Activated CD4-positive, alpha-beta T cell treated with anti-CD3 and anti-CD28 coated beads, Interleukin-2, amount 10 ng/mL, durations not matched to agents 7 days and 5 days (primary cell): ENCODE measurements at regions not wholly inside any gene's neighbourhood (a gene's known extent, or its start where the extent isn't known, plus 50 kb on each side); places are given as distances from the start of the nearest gene placed in this dataset.

Experiments used
- CTCF ChIA-PET: fragments of 350-600 bp; sonication (Branson Sonifier 250); formaldehyde crosslinking; loops from one replicate; lab custom pipeline; 2021; ENCODE audit warnings: antibody characterized with exemption; lab: Charles Lee
- POLR2A ChIA-PET: fragments of 350-600 bp; sonication (Branson Sonifier 250); formaldehyde crosslinking; loops from one replicate; lab custom pipeline; 2021; ENCODE audit warnings: antibody characterized with exemption; lab: Charles Lee
- DNase-seq: peaks from one replicate; pipeline ENCODE4 v3.0.0-alpha.2; 2020
- H3K27ac Mint-ChIP-seq: one replicate; pipeline ENCODE4 v1.8.0; 2021; ENCODE audit warnings: mild to moderate bottlenecking, moderate library complexity, mixed read lengths
- H3K27me3 Mint-ChIP-seq: one replicate; pipeline ENCODE4 v1.8.0; 2021; ENCODE audit warnings: mixed read lengths
- H3K36me3 Mint-ChIP-seq: one replicate; pipeline ENCODE4 v1.8.0; 2021; ENCODE audit warnings: low read depth, mixed read lengths
- H3K4me1 Mint-ChIP-seq: one replicate; pipeline ENCODE4 v1.8.0; 2021; ENCODE audit warnings: mixed read lengths
- H3K4me3 Mint-ChIP-seq: one replicate; pipeline ENCODE4 v1.8.0; 2021; ENCODE audit warnings: mild to moderate bottlenecking, moderate library complexity, mixed read lengths
- H3K9me3 Mint-ChIP-seq: one replicate; pipeline ENCODE4 v1.8.0; 2021; ENCODE audit warnings: mixed read lengths

GRCh38 chr2:176687342-176687741 is 418.1 kb downstream of the MTX2 start:
- Mint-ChIP-seq H3K27me3 (peaks cover 42% of the 10 kb centered on the region), H3K36me3 (no peaks in the 10 kb centered on the region), H3K4me3 (no peak overlapping the region), H3K27ac (no peak overlapping the region), H3K4me1 (no peaks in the 10 kb centered on the region), H3K9me3 (no peaks in the 10 kb centered on the region)
- CTCF ChIA-PET = interaction anchor here (0.6 kb wide), 1 partner anchor 490 kb away, joined by 3 read pairs; no protein-coding TSS in a partner anchor
- POLR2A ChIA-PET = no interaction called here
- no peak for DNase-seq

GRCh38 chr2:176687944-176688343 is 418.7 kb downstream of the MTX2 start:
- POLR2A ChIA-PET = no interaction called here
- H3K27me3 Mint-ChIP-seq = peaks cover 42% of the 10 kb centered on the region
- no peak overlapping the region for H3K4me3 Mint-ChIP-seq
- H3K27ac Mint-ChIP-seq = no peak overlapping the region
- no peaks in the 10 kb centered on the region for H3K4me1 Mint-ChIP-seq
- CTCF ChIA-PET = no interaction called here
- no peaks in the 10 kb centered on the region for H3K9me3 Mint-ChIP-seq
- H3K36me3 Mint-ChIP-seq = no peaks in the 10 kb centered on the region
- no peak for DNase-seq

- Mint-ChIP-seq H3K4me3 (no peak overlapping the region), H3K9me3 (no peaks in the 10 kb centered on the region), H3K27me3 (peaks cover 41% of the 10 kb centered on the region), H3K4me1 (no peaks in the 10 kb centered on the region), H3K27ac (no peak overlapping the region), H3K36me3 (no peaks in the 10 kb centered on the region)
- CTCF ChIA-PET = no interaction called here
- DNase-seq = no peak
- POLR2A ChIA-PET = no interaction called here
Observed at GRCh38 chr2:176689711-176690110, 420.5 kb downstream of the MTX2 start.

- DNase-seq = no peak
- ChIA-PET CTCF (no interaction called here), POLR2A (no interaction called here)
- Mint-ChIP-seq H3K27ac (no peak overlapping the region), H3K4me1 (no peaks in the 10 kb centered on the region), H3K4me3 (no peak overlapping the region), H3K27me3 (peaks cover 29% of the 10 kb centered on the region), H3K36me3 (no peaks in the 10 kb centered on the region), H3K9me3 (no peaks in the 10 kb centered on the region)
Observed at GRCh38 chr2:176691471-176691870, 422.2 kb downstream of the MTX2 start.

DNA sequence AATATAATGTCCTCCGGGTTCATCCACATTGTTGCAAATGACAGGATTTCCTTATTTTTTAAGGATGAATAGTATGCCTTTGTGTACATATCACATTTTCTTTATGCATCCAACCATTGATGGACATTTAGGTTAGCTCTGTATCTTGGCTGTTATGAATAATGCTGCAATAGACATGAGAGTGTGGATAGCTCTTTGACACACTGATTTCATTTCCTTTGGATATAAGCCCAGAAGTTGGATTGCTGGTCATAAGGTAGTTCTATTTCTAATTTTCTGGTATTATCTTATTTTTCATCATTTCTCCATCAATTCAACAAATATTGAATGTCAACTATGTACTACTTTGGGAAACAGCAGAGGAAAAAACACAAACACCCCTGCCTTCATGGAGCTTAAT is 423.3 kb downstream of the MTX2 start:
- no peaks in the 10 kb centered on the region for H3K4me1 Mint-ChIP-seq
- H3K36me3 Mint-ChIP-seq = no peaks in the 10 kb centered on the region
- DNase-seq = no peak
- H3K9me3 Mint-ChIP-seq = no peaks in the 10 kb centered on the region
- CTCF ChIA-PET = no interaction called here
- no peak overlapping the region for H3K4me3 Mint-ChIP-seq
- no peak overlapping the region for H3K27ac Mint-ChIP-seq
- peaks cover 38% of the 10 kb centered on the region for H3K27me3 Mint-ChIP-seq
- POLR2A ChIA-PET = no interaction called here

DNA sequence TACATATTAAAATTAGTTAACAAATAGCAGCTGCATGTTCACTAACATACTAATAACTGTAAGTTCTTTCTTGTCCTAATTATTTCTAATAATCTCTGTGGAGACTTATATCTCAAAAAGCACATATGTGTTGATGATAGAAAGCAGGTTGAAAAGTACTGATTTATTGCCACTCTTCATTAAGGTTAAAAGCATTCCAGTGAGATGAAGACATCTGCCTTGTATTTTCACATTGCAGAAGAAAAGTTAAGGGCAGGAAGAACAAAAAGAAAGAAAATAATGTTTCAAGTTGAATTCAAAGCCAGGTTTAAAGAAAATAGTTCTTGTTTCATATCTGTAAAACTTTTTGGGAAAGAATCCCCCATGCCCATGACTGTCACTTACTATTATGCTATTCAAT is 429.9 kb downstream of the MTX2 start:
- Mint-ChIP-seq H3K4me1 (no peaks in the 10 kb centered on the region), H3K36me3 (no peaks in the 10 kb centered on the region), H3K27me3 (peaks cover 41% of the 10 kb centered on the region), H3K9me3 (no peaks in the 10 kb centered on the region), H3K27ac (no peak overlapping the region), H3K4me3 (no peak overlapping the region)
- ChIA-PET CTCF (no interaction called here), POLR2A (no interaction called here)
- no peak for DNase-seq

DNA sequence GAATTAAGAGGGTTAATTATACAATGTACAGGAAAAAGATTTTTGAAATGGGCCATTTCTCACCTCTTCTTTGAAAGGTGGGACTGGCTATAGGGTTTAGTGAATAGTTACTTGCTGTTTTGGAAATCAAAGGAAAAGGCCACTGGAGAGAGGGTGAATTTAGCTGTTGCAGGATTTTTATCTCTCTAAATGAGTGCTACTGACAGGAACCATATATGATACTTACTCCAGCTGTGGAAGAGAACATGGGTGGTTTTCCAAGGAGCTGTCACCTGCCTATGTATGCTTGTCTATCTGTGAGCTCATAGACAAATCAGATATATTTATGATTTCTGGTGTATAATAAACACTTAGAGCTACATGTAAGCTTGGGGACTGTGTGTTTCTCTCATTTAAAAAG is 430.4 kb downstream of the MTX2 start:
- H3K4me3 Mint-ChIP-seq = no peak overlapping the region
- H3K4me1 Mint-ChIP-seq = no peaks in the 10 kb centered on the region
- H3K9me3 Mint-ChIP-seq = no peaks in the 10 kb centered on the region
- H3K27ac Mint-ChIP-seq = no peak overlapping the region
- no peak for DNase-seq
- CTCF ChIA-PET = no interaction called here
- peaks cover 44% of the 10 kb centered on the region for H3K27me3 Mint-ChIP-seq
- POLR2A ChIA-PET = no interaction called here
- no peaks in the 10 kb centered on the region for H3K36me3 Mint-ChIP-seq

DNA sequence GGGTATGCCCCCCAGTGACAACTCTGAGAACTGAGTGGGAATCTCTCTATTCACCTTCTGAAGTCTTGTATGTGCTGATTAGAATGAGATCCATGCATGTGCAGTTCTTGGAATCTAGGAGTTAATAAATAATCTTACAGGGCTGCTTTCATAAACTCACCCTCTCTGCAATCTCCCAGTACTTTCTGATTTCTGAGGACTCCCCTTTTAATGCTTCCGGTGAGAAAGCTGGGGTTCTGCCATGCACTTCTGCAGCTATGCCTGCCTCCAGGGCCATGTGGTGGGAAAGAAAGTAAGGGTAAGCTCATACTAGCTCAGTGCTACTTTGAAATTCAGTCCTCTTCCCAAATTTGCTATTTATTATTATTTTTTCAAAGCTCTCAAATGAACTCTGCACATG is 432.9 kb downstream of the MTX2 start:
- H3K27ac Mint-ChIP-seq = no peak overlapping the region

GRCh38 chr2:176704282-176704858 is 435.1 kb downstream of the MTX2 start:
- no peak overlapping the region for H3K4me3 Mint-ChIP-seq
- peaks cover 37% of the 10 kb centered on the region for H3K27me3 Mint-ChIP-seq
- H3K9me3 Mint-ChIP-seq = no peaks in the 10 kb centered on the region
- no peak overlapping the region for H3K27ac Mint-ChIP-seq
- no peaks in the 10 kb centered on the region for H3K4me1 Mint-ChIP-seq
- ChIA-PET CTCF (interaction anchor here (2.0 kb wide), 1 partner anchor 12 kb away, joined by 4 read pairs; no protein-coding TSS in a partner anchor), POLR2A (no interaction called here)
- no peaks in the 10 kb centered on the region for H3K36me3 Mint-ChIP-seq
- no peak for DNase-seq

More for the DNA sequence above, 432.9 kb downstream of the MTX2 start:
- H3K27me3 Mint-ChIP-seq = peaks cover 46% of the 10 kb centered on the region
- H3K4me1 Mint-ChIP-seq = no peaks in the 10 kb centered on the region
- POLR2A ChIA-PET = no interaction called here
- no peaks in the 10 kb centered on the region for H3K9me3 Mint-ChIP-seq
- no peak overlapping the region for H3K4me3 Mint-ChIP-seq
- DNase-seq = no peak
- CTCF ChIA-PET = no interaction called here
- no peaks in the 10 kb centered on the region for H3K36me3 Mint-ChIP-seq

DNA sequence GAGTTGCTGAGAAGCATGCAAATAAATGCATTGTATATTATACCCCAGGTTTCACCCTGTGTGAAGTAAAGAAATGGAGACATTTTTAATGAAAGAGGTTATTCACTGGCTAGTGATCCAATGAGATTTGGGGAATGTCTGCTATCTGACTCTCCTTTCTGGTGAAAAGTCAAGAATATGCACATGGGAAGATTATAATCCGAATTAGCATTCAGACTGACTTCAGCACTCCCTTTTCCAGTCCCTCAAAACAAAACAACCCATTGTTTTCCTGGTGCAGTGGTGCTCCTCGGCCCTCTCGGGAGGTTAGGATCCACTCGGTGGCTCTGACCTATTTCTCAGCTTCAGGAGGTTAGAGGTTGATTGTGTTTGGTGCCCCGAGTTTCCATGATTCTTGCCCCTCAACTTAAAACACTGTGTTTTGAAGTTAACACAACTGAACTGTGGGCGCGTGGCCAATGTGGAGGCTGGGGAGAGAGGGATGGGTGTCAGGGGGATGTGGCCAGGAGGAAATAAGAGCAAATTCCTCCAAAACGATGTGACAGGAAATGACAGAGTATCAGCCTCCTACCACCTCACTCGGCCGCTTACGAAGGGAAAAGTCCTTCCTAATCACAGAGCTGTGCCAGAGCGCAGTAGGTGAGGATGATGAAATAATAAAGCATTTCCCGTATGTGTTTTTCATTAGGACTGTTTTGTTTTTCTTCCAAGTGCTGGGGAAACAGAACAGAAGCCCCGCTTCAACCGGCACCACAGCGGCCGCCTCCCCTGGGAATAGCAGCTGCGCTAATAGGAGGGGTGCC is 440.1 kb downstream of the MTX2 start:
- ChIA-PET POLR2A (interaction anchor here (0.5 kb wide), 1 partner anchor 186 kb away, joined by 4 read pairs; no protein-coding TSS in a partner anchor), CTCF (no interaction called here)
- H3K9me3 Mint-ChIP-seq = no peaks in the 10 kb centered on the region
- H3K4me1 Mint-ChIP-seq = no peaks in the 10 kb centered on the region
- DNase-seq = no peak
- H3K27ac Mint-ChIP-seq = no peak overlapping the region
- H3K4me3 Mint-ChIP-seq = no peak overlapping the region
- H3K27me3 Mint-ChIP-seq = peaks cover 25% of the 10 kb centered on the region
- H3K36me3 Mint-ChIP-seq = no peaks in the 10 kb centered on the region

- POLR2A ChIA-PET = interaction anchor here (0.5 kb wide), 1 partner anchor 185 kb away, joined by 4 read pairs; no protein-coding TSS in a partner anchor
- Mint-ChIP-seq H3K27me3 (peaks cover 23% of the 10 kb centered on the region), H3K4me1 (no peaks in the 10 kb centered on the region), H3K36me3 (no peaks in the 10 kb centered on the region), H3K27ac (no peak overlapping the region), H3K4me3 (no peak overlapping the region), H3K9me3 (no peaks in the 10 kb centered on the region)
- no peak for DNase-seq
- CTCF ChIA-PET = no interaction called here
Observed at GRCh38 chr2:176709991-176710390, 440.7 kb downstream of the MTX2 start.

GRCh38 chr2:176710657-176711186 is 441.5 kb downstream of the MTX2 start:
- no peaks in the 10 kb centered on the region for H3K9me3 Mint-ChIP-seq
- no peak overlapping the region for H3K27ac Mint-ChIP-seq
- H3K4me3 Mint-ChIP-seq = no peak overlapping the region
- no peaks in the 10 kb centered on the region for H3K4me1 Mint-ChIP-seq
- no peak for DNase-seq
- CTCF ChIA-PET = no interaction called here
- peaks cover 21% of the 10 kb centered on the region for H3K27me3 Mint-ChIP-seq
- POLR2A ChIA-PET = no interaction called here
- H3K36me3 Mint-ChIP-seq = no peaks in the 10 kb centered on the region

GRCh38 chr2:176725873-176726645 is 456.8 kb downstream of the MTX2 start:
- no peak for DNase-seq
- no peaks in the 10 kb centered on the region for H3K36me3 Mint-ChIP-seq
- no peaks in the 10 kb centered on the region for H3K4me1 Mint-ChIP-seq
- POLR2A ChIA-PET = no interaction called here
- no peak overlapping the region for H3K4me3 Mint-ChIP-seq
- CTCF ChIA-PET = no interaction called here
- no peak overlapping the region for H3K27ac Mint-ChIP-seq
- no peaks in the 10 kb centered on the region for H3K9me3 Mint-ChIP-seq
- H3K27me3 Mint-ChIP-seq = peaks cover 6% of the 10 kb centered on the region
